Testis (tissue), 2 donors: ENCODE measurements at regions not wholly inside any gene's neighbourhood (a gene's known extent, or its start where the extent isn't known, plus 50 kb on each side); places are given as distances from the start of the nearest gene placed in this dataset.

Source experiments
- CTCF ChIP-seq, 3 experiments: fragments of 450-650 bp in 2 of 3; fragments of 200-600 bp in 1 of 3; sonication (generic) in 1 of 3; IDR thresholded peaks; one replicate each; pipeline ENCODE4 v1.5.1; 2016 to 2019; ENCODE audit warnings: antibody characterized with exemption in 3 of 3, mild to moderate bottlenecking in 2 of 3, moderate library complexity in 1 of 3
- POLR2A ChIP-seq: fragments of 450-650 bp; IDR thresholded peaks from one replicate; pipeline ENCODE4 v1.6.1; 2017; ENCODE audit warnings: antibody characterized with exemption, mild to moderate bottlenecking, moderate library complexity

DNA sequence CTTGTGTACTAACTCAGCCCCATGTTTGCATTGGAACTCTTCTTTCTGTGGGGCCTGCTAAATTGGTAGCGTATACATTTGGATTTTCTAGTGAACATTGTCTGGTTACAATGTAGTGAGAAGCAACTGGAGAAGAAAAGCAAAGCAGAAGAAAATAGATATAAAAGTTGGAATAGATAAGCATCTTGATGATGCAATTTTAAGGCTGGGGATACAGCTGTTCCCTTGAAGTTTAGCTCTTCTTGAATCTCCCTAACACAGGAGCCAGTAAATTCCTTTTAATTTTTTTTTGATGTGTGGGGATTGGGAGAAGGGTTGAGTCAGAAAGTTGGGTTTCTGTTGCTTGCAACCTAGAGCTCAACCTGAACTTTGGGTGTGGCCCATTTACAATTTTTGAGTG lies 308.1 kb downstream of the STIM2 start:
- TF ChIP-seq CTCF (IDR thresholded peaks at IDR 0.05) = no peak
- TF ChIP-seq POLR2A = no peak
